H9 (cell line): ENCODE measurements at regions not wholly inside any gene's neighbourhood (a gene's known extent, or its start where the extent isn't known, plus 50 kb on each side); places are given as distances from the start of the nearest gene placed in this dataset.

Experiments used
- DNase-seq: peaks from one replicate; pipeline ENCODE4 v3.0.0-alpha.2; 2017
- H2AFZ ChIP-seq: one replicate; pipeline ENCODE4 v1.6.1; 2013; ENCODE audit warnings: mild to moderate bottlenecking, low read length, control low read depth, moderate library complexity
- H2AK5ac ChIP-seq: 2 replicates; pipeline ENCODE4 v1.6.1; 2013; ENCODE audit warnings: low read length, control low read depth, mixed read lengths; ENCODE audit not compliant: insufficient read length
- H2BK120ac ChIP-seq: one replicate; pipeline ENCODE4 v1.6.1; 2013; ENCODE audit warnings: low read depth, mild to moderate bottlenecking, low read length, control low read depth, inconsistent platforms; ENCODE audit not compliant: poor library complexity, severe bottlenecking
- H2BK12ac ChIP-seq: 2 replicates; pipeline ENCODE4 v1.6.1; 2013; ENCODE audit warnings: low read length, control low read depth, mixed read lengths, low read depth; ENCODE audit not compliant: insufficient read length
- H2BK15ac ChIP-seq: 2 replicates; pipeline ENCODE4 v1.6.1; 2013; ENCODE audit warnings: low read depth, low read length, control low read depth
- H2BK20ac ChIP-seq: one replicate; pipeline ENCODE4 v1.6.1; 2013; ENCODE audit warnings: low read depth, mild to moderate bottlenecking, low read length, control low read depth, inconsistent platforms; ENCODE audit not compliant: poor library complexity, severe bottlenecking
- H2BK5ac ChIP-seq: 2 replicates; pipeline ENCODE4 v1.6.1; 2013; ENCODE audit warnings: low read length, control low read depth, mixed read lengths; ENCODE audit not compliant: insufficient read length
- H3K14ac ChIP-seq: 2 replicates; pipeline ENCODE4 v1.6.1; 2013; ENCODE audit warnings: low read length, control low read depth; ENCODE audit not compliant: insufficient read depth
- H3K18ac ChIP-seq: 2 replicates; pipeline ENCODE4 v1.6.1; 2013; ENCODE audit warnings: low read depth, mild to moderate bottlenecking, mixed read lengths, low read length, control low read depth; ENCODE audit not compliant: insufficient read length
- H3K23ac ChIP-seq: 2 replicates; pipeline ENCODE4 v1.6.1; 2013; ENCODE audit warnings: low read length, control low read depth, mixed read lengths, low read depth; ENCODE audit not compliant: insufficient read length
- H3K23me2 ChIP-seq: 2 replicates; pipeline ENCODE4 v1.6.1; 2013; ENCODE audit warnings: low read depth, mild to moderate bottlenecking, mixed read lengths, low read length, control low read depth; ENCODE audit not compliant: insufficient read length, poor library complexity, severe bottlenecking
- H3K27ac ChIP-seq: 2 replicates; pipeline ENCODE4 v1.5.1; 2013; ENCODE audit warnings: low read length, control low read depth, mixed read lengths, low read depth; ENCODE audit not compliant: insufficient read length
- H3K27me3 ChIP-seq: 2 replicates; pipeline ENCODE4 v1.6.1; 2013; ENCODE audit warnings: low read length, control low read depth, inconsistent platforms; ENCODE audit not compliant: insufficient read depth
- H3K4ac ChIP-seq: 2 replicates; pipeline ENCODE4 v1.6.1; 2013; ENCODE audit warnings: low read depth, mild to moderate bottlenecking, control low read depth, inconsistent platforms, low read length, moderate library complexity
- H3K4me1 ChIP-seq: 2 replicates; pipeline ENCODE4 v1.6.1; 2013; ENCODE audit warnings: low read length, control low read depth, inconsistent platforms; ENCODE audit not compliant: insufficient read depth
- H3K4me2 ChIP-seq: 2 replicates; pipeline ENCODE4 v1.6.1; 2013; ENCODE audit warnings: low read length, control low read depth, mixed read lengths; ENCODE audit not compliant: insufficient read length, insufficient read depth
- H3K56ac ChIP-seq: 2 replicates; pipeline ENCODE4 v1.6.1; 2013; ENCODE audit warnings: low read depth, mild to moderate bottlenecking, mixed read lengths, low read length, control low read depth; ENCODE audit not compliant: insufficient read length
- H3K79me1 ChIP-seq: 2 replicates; pipeline ENCODE4 v1.6.1; 2013; ENCODE audit warnings: low read depth, mild to moderate bottlenecking, moderate library complexity, low read length, control low read depth, inconsistent platforms; ENCODE audit not compliant: insufficient read depth, poor library complexity, severe bottlenecking
- H3K79me2 ChIP-seq: 2 replicates; pipeline ENCODE4 v1.6.1; 2013; ENCODE audit warnings: low read length, control low read depth, inconsistent platforms; ENCODE audit not compliant: insufficient read depth
- H3K9ac ChIP-seq: 2 replicates; pipeline ENCODE4 v1.6.1; 2013; ENCODE audit warnings: low read length, control low read depth, mixed read lengths; ENCODE audit not compliant: insufficient read length; ENCODE audit errors: extremely low read depth
- H3K9me3 ChIP-seq: one replicate; pipeline ENCODE4 v1.6.1; 2013; ENCODE audit warnings: low read depth, low read length, inconsistent platforms; ENCODE audit not compliant: control insufficient read depth
- H3T11ph ChIP-seq: one replicate; pipeline ENCODE4 v1.6.1; 2013; ENCODE audit warnings: mild to moderate bottlenecking, low read length, control low read depth, inconsistent platforms
- H4K20me1 ChIP-seq: one replicate; pipeline ENCODE4 v1.6.1; 2013; ENCODE audit not compliant: control insufficient read depth, insufficient read length, insufficient read depth
- H4K5ac ChIP-seq: 2 replicates; pipeline ENCODE4 v1.6.1; 2013; ENCODE audit warnings: low read depth, mild to moderate bottlenecking, mixed read lengths, low read length, control low read depth; ENCODE audit not compliant: insufficient read length
- H4K8ac ChIP-seq: replicated peaks from 2 replicates; pipeline ENCODE4 v1.6.1; 2013; ENCODE audit warnings: low read length, control low read depth, mixed read lengths, low read depth; ENCODE audit not compliant: insufficient read length
- H4K91ac ChIP-seq: 2 replicates; pipeline ENCODE4 v1.6.1; 2013; ENCODE audit warnings: low read depth, mild to moderate bottlenecking, moderate library complexity, mixed read lengths, low read length, control low read depth; ENCODE audit not compliant: insufficient read length
- H3K27ac Mint-ChIP-seq, 3 experiments: 2 replicates in 2 of 3; 3 replicates in 1 of 3; pipeline ENCODE4 v1.8.0; 2020 to 2021; ENCODE audit warnings: mixed read lengths in 3 of 3, mild to moderate bottlenecking in 1 of 3, moderate library complexity in 1 of 3
- H3K27me3 Mint-ChIP-seq: 2 replicates; pipeline ENCODE4 v1.8.0; 2021; ENCODE audit warnings: low read depth, mild to moderate bottlenecking, moderate library complexity, mixed read lengths
- H3K36me3 Mint-ChIP-seq, 3 experiments: 2 replicates in 2 of 3; 3 replicates in 1 of 3; pipeline ENCODE4 v1.8.0; 2020 to 2021; ENCODE audit warnings: low read depth in 3 of 3, mixed read lengths in 3 of 3; ENCODE audit not compliant: insufficient read depth in 1 of 3
- H3K4me1 Mint-ChIP-seq, 2 experiments: 2 replicates each; pipeline ENCODE4 v1.8.0; 2020; ENCODE audit warnings: mixed read lengths in 2 of 2
- H3K4me3 Mint-ChIP-seq, 2 experiments: 2 replicates in 1 of 2; 3 replicates in 1 of 2; pipeline ENCODE4 v1.8.0; 2020 to 2021; ENCODE audit warnings: mild to moderate bottlenecking in 2 of 2, mixed read lengths in 2 of 2, moderate library complexity in 1 of 2
- H3K9me3 Mint-ChIP-seq, 2 experiments: 2 replicates in 1 of 2; 3 replicates in 1 of 2; pipeline ENCODE4 v1.8.0; 2020; ENCODE audit warnings: mild to moderate bottlenecking in 2 of 2, mixed read lengths in 2 of 2, moderate library complexity in 1 of 2
- WGBS: extraction: QIAGEN DNeasy Blood & Tissue Kit; methylation state at CpG from one replicate; pipeline ENCODE4 v1.1.7; 2013; ENCODE audit warnings: missing lambda C conversion rate, low lambda C conversion rate, mixed read lengths; ENCODE audit not compliant: insufficient read length; ENCODE audit errors: extremely low coverage; 5-methylcytosine and 5-hydroxymethylcytosine counted together
- TF ChIP-seq, protein P1 (sequence below): fragments of 200-600 bp; sonication (generic); conservative IDR thresholded peaks from 3 replicates; pipeline ENCODE4 v1.8.0; 2021; ENCODE audit warnings: antibody characterized with exemption, mild to moderate bottlenecking

DNA sequence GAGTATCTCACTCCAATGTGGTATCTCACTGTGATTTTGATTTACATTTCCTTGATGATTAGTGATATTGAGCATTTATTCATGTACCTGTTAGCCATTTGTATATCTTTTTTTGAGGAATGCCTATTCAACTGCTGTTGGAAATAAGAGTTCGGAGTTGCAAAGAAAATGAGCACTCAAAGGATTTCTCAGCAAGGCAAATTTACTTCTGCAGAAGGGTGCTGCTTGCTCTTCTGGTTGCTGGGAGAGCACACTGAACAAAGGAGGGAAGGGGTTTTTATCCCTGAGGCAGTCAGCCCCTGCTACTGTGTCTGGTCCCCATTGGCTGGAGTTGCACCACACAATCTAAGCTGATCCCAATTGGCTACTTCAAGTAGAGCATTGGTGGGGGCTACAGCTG, 822.4 kb upstream of the ADGRB3 start:
- Histone ChIP-seq H3K9me3 (no peaks in the 10 kb centered on the region), H3K27me3 (no peaks in the 10 kb centered on the region), H3K9ac (no peak overlapping the region), H2BK120ac (no peak overlapping the region), H2BK5ac (no peak overlapping the region), H3K79me2 (no peaks in the 10 kb centered on the region), H4K8ac (no peak overlapping the region), H2AFZ (no peak overlapping the region), H2BK12ac (no peak overlapping the region), H3K4me2 (no peak overlapping the region), H3K23ac (no peak overlapping the region), H3K56ac (no peak overlapping the region), H3K14ac (no peak overlapping the region), H3K27ac (no peak overlapping the region), H3K23me2 (no peaks in the 10 kb centered on the region), H3K4ac (no peak overlapping the region), H3T11ph (no peak overlapping the region), H2BK20ac (no peak overlapping the region), H2AK5ac (no peak overlapping the region), H2BK15ac (no peak overlapping the region), H4K5ac (no peak overlapping the region), H4K20me1 (no peaks in the 10 kb centered on the region), H3K4me1 (no peaks in the 10 kb centered on the region), H4K91ac (no peak overlapping the region), H3K79me1 (no peaks in the 10 kb centered on the region), H3K18ac (no peak overlapping the region)
- DNase-seq, result no peak
- no peak overlapping the region for H3K27ac Mint-ChIP-seq
- H3K4me3 Mint-ChIP-seq, result no peak overlapping the region
- TF ChIP-seq, protein P1, sequence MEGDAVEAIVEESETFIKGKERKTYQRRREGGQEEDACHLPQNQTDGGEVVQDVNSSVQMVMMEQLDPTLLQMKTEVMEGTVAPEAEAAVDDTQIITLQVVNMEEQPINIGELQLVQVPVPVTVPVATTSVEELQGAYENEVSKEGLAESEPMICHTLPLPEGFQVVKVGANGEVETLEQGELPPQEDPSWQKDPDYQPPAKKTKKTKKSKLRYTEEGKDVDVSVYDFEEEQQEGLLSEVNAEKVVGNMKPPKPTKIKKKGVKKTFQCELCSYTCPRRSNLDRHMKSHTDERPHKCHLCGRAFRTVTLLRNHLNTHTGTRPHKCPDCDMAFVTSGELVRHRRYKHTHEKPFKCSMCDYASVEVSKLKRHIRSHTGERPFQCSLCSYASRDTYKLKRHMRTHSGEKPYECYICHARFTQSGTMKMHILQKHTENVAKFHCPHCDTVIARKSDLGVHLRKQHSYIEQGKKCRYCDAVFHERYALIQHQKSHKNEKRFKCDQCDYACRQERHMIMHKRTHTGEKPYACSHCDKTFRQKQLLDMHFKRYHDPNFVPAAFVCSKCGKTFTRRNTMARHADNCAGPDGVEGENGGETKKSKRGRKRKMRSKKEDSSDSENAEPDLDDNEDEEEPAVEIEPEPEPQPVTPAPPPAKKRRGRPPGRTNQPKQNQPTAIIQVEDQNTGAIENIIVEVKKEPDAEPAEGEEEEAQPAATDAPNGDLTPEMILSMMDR, result no peak
- H3K9me3 Mint-ChIP-seq, result peaks cover 35 to 37% of the 10 kb centered on the region in 2 experiments
- H3K4me1 Mint-ChIP-seq, result no peaks in the 10 kb centered on the region
- no CpG with 5 or more reads among the region's 1 CpG for WGBS
- H3K27me3 Mint-ChIP-seq, result no peaks in the 10 kb centered on the region
- H3K36me3 Mint-ChIP-seq, result peaks cover 15 to 42% (median 22%) of the 10 kb centered on the region in 3 experiments
